HPDE6-E6E7 (cell line): ENCODE measurements at regions not wholly inside any gene's neighbourhood (a gene's known extent, or its start where the extent isn't known, plus 50 kb on each side); places are given as distances from the start of the nearest gene placed in this dataset.

ENCODE experiments used
- DNase-seq: peaks from one replicate; pipeline ENCODE4 v3.0.0; 2011; ENCODE audit warnings: missing footprints; ENCODE audit errors: extremely low spot score

DNA sequence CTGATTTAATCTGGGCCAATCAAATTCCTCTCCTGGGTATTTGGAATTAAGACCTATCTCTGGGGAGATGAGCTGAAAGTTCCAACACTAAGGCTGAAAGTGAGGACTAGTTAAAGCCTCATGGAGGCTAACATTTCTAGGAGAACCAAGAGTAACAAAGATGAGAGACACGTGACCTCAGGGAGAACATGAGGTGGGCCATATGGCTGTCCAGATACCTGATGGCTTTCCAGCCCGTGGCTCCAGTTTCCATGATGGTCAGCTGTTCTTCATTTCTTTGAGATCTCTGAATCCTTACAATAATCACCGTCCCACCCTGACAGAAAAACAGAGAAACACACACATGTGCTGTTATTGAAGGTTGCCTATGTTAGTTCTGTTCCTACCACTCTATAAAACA lies 66.1 kb downstream of the LEPR start:
- DNase-seq: no peak

DNA sequence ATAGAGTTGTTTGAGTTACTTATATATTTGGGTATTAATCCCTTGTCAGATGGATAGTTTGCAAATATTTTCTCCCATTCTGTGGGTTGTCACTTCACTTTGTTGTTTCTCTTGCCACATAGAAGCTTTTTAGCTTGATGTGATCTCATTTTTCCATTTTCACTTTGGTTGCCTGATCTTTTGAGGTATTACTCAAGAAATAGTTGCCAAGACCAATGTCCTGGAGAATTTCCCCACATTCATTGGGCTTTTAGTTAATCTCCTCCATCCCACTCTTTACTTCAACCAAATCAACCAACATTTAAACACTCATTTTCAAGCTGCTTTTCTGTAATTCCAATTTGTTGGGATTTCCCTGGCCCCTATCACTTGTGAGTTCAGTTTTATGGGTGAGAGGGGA lies 69.0 kb downstream of the LEPR start:
- DNase-seq: no peak

DNA sequence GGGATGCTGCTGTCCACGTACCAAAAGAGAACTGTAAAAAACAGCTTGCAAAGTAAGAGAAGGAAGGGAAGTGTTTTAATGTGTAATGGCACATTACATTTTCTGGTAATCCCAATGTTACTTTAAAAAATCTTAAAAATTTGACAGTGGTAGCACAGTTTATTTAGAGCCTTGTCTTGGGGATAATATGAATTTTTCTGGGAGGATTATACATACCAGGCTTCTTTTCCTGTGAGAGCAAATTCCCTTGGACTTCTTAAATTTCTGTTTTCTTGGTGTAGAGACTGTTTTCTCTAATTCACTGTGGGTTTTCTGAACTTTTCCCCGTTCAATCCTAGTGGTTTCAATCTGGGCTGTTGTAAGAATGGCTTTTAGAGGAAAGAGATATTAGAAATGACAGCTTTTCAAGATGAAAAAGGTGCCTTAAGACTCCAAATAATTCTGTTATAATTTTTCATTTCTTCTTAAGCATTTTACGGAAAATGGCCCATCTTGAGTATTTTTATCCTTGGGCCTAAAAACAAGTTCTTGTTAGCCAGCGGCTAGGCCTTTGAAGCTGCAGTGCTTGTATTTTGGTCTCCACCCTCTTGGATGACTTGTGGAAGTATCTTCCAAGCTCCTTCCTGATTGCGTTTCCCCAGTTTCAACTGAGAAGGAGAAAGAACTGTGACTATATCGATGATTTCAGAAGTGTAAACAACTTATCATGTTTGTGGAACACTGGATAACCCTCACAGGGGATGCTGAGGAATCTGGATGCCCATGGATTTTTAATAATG lies 70.0 kb downstream of the LEPR start:
- DNase-seq: no peak

DNA sequence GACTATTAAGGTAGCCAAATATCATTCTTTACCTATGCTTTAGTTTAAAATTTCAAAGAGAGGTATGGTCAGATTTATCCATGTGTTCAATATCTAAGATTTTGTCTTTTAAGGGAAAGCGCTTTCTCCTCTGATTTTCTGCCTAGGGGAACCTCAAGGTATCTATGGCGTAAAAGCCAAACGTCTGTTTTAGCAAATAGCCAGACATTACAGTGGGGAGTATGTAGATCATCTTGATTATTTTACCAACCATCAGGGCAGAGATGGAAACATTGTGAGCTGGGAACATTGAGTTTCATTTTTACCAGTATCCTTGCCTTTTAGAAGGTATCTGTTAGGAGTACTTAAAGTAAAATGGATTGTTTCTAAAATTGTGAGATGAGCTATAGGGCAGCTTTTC lies 71.0 kb downstream of the LEPR start:
- DNase-seq: no peak

DNA sequence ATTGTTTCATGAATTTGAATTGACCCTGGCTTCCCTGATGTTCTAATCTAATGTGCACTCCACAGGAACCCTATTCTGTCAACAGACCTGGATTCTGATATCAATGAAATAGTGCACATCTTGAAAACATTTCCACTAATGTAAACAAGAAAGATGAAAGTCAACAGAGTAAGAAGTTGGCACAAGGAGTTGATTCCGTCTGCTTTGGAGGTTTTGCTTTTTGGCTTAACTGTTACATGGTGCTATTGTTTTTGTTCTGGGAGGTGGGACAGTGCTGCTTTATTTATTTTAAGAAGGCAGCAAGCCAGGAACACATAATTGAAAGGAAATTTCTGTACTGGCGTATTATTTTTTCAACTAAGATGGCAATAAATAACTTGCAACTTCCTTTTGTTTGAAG lies 73.3 kb downstream of the LEPR start:
- DNase-seq: no peak

DNA sequence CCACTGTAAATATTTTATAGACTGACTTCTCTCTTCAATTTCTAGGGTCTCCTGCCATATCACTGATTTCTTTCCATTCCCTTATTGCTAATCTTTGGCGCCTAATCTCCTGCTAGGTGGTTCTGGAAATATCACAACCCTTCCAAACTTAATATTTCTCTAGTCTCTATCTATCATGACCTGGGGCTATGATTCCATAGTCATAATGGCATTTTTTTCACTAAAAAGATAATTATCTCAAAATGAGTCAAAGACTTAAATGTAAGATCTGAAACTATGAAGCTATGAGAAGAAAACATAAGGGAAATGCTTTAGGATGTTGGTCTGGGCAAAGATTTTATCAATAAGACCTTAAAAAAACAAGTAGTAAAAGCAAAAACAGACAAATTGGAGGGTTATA lies 74.2 kb downstream of the LEPR start:
- no peak for DNase-seq

DNA sequence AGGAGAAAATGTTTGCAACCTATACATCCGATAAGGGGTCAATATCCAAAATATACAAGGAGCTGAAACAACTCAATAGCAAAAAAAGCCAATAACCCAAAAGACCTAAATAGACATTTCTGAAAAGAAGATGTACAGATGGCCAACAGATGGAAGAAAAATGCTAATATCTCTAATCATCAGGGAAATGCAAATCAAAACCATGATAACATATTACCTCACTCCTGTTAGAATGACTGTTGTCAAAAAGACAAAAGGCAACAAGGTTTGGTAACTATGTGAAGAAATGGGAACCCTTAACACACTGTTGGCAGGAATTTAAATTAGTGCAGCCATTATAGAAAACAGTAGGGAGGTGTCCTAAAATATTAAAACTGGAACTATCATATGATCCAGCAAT lies 74.7 kb downstream of the LEPR start:
- no peak for DNase-seq

DNA sequence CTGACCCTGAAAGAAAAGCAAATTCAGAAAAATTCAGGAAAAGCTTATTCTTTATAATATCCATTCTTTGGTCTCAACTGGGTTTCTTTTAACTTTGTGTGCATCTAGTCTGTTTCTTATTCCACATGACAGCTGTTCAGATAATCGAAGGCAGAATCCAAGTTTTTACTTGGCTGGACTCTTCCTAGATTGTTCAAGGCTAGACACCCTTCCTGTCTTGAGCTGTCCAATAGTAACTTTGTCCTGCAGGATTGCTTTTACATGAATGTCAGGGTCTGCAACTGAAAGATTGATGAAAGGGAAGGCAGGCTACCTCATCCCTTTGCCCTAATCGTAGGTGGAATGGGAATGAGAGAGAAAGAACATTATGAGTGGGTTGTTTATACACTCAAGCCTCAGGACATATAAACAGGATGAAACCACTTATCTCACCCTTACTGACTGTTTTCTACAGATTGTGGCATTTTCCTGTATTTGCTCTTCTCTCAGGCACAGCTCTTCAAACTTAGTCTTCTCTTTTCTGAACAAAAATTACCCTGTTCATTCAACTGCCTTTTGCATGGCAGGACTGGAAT lies 76.9 kb downstream of the LEPR start:
- DNase-seq: no peak

DNA sequence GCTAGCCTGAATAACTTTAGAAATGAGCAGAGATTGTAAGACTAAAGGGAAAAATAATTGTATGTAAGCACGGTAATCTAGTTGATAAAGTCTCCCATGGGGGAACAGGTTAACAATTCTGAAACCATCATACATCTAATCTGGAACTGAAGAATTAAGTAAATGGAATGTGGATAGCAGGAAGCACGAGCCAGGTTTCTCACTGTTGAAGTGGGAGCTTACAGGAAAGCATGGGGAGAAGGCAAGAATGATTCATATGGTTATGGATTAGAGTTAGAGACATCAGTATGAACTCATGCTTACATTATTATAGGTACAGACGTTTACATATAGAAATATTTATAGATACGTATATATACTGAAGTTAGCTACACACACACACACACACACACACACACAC lies 83.0 kb downstream of the LEPR start:
- no peak for DNase-seq

DNA sequence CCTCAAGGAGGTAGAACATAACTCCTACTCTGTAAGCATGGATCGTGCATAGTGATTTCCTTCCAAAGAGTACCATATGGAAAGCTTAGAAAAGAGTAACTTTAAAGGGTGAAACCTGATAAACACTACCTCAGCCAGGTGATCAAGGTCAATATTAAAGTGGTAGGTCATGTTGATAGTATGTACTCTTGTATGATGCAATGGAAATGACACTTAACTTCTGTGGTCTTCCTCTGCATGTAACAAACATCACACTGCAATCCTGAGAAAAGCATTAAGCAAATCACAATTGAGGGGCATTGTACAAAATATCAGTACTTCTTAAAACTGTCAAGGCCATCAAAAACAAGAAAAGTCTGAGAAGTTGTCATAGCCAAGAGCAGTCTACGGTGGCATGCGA lies 83.8 kb downstream of the LEPR start:
- no peak for DNase-seq

DNA sequence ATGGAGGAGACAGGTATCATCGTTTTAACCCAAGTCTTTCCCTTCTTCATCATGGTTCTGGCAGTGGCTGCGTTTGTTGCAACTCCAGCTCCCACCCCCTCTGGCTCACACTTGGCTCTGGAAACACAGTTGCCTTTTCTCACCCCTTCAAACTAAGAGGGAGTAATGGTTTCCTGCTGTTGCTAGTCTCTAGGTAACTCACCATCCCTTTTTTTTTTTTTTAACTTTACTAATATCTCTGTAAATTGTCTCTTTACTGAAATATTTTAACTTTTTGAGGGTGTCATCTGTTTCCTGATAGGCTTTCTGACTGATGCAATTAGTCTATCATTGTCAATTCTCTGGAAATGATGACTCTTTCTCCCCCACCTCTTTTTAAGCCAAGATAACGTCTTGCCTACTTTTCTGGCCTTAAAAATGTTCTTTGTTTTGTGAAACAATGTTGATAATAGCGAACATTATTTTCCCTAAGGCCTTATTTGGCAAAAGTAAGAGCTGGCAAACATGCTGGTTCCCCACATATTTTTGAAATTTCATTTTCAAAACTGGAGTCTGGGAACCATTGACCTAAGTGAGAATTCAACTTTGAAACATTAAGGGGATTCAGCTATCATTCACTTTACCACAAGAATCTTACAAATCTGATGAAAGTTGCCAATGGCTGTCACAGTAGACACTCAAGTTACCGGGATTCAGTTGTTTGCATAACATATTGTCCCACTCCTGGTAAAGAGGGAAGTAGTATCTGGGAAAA lies 85.3 kb downstream of the LEPR start:
- no peak for DNase-seq

DNA sequence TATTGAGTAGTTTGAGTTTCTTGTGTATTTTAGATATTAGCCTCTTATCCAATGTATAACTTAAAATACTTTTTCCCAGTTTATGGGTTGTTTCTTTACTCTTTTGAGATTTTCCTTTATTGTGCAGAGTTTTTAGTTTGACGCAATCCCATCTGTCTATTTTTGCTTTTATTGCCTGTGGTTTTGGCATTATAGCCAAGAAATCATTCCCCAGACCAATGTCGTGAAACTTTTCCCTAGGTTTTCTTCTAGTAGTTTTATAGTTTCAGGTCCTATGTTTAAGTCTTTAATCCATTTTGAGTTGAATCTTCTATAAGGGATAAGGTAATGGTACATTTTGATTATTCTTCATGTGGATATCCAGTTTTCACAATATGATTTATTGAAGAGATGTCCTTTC lies 87.6 kb downstream of the LEPR start:
- DNase-seq: no peak

DNA sequence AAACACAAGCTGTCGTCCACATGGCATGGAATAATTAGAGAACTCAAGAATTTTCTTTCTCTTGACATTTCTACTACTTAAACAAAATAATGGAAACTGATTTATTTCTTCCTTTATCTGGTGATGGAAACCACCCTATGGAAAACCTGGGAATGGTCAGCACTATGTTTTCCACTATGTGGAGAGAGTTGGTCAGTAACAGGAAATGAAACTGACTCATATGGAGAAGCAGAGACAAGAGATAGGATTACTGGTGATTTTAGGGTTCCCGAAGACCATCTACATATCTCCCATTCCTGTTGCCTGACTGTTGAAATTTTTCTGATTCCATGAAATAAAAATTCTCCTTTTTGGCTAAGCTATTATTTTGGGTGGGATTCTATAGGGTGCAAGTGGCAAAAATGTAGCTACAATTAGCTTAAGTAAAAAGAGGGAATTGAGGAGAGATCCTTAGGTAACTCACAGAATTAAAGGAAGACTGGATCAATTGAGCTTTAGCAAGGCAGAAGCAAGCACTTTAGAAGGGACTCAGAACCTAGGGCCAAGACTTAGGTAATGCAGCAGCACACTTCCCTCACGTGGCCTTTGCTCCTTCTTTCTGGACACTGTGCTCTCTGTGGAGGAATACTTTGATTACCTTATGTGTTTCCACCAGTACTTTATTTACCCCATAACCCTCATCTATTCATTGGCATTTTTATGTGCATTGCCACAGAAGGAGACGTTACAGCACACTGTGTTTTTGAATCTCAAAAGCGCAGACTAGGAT lies 89.6 kb downstream of the LEPR start:
- DNase-seq: no peak

DNA sequence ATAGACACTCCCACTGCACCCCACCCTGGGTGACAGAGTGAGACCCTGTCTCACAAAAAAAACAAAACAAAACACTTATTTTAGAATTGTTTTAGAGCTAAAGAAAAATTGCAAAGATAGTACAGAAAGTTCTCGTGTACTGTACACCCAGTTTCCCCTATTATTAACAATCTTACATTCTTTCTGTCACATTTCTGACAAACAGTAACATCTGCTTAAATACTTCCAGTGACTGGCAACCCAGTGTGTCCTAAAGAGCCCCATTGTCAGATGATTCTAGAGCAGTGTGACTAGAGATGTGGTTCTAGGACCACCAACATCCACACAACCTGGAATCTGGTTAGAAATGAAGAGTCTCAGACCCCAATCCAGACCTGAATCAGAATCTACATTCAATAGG lies 90.5 kb downstream of the LEPR start:
- DNase-seq: no peak

DNA sequence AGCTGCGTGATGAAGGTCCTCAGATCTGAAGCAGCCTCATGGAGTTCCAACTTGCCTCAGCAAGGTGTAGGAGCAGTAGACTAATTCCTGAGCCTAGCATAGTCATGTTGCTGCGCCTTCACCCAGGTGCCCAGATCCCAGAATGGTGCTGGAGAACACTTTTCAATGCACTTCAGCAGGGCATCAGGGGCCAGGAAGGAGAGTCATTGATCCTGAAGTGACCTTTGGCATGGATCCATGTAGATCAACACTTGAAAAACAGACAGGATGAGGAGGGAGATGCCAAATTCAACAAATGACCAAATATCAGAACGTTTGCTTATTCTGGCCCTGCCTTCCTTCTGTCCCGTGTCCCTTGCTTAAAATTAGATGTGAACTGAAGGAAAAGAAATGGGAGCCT lies 91.9 kb downstream of the LEPR start:
- DNase-seq: no peak

DNA sequence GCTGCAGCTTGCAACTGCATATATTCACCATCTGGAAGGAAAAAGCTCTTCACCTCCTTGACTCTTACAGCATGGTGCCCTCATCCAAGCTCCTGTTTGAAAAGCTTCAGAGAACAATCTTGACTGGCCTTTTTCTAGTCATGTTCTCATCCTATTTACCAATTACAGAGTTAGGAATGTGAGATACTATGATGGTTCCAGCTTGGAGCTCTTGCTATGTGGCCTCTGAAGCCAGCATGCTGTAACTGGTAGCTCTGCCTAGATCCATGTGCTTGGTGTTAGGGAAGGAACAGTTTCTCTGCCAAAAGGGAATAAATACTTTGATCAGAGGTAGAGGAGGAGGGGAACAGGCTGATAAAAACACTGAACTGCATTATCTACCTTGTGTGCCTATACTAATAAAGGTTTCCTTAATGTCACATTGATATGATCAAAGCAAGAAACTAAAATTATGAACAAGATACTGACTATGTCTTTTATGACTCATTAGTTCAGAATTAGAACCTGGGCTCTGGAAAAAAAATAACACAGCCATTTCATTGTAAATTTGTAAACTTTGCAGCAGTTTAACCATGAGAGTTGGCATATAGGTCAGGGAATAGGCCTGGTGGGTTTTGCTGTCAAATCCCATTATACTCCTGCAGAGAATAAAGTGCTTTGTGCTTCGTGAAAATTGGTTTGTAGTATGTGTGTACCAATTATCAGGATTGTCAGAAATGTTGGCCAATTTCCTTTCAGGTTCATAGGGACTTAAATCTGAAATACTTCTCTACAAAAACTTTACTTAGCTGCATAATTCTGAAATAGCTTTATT lies 92.7 kb downstream of the LEPR start:
- DNase-seq: no peak

DNA sequence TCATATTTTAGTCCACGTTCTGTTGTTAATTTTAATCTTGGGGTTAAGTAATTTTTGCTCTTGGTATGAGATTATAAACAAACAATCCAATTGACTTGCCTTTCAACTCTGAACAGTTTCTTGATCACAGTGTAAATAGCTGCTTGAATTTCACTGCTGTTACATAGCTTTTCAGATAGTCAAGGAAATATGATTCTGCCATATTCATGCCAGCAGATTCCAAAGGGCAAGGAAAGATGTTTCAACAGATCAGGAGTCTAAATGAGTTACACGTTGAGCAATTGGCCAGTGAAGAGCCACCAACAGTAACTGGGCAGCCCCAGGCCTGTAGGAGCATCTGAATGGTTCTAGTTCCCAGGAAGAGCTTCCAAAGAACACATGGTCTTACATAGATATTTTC lies 93.6 kb downstream of the LEPR start:
- no peak for DNase-seq

DNA sequence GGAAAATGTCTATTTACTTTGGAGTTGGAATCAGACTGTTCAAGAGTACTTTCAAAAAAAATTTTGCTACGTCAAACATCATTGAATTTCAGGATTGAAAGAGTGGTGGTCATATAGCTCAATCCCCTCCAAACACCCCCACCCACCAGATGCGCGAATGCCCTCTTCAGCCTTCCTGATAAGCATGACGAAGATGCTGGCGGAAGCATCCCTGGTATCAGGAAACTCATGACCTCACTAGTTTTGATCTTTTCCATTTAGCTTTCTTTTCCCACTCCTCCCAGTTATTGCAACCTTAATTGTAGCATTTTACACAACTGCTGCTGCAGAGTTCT lies 104.4 kb downstream of the LEPR start:
- DNase-seq: no peak

DNA sequence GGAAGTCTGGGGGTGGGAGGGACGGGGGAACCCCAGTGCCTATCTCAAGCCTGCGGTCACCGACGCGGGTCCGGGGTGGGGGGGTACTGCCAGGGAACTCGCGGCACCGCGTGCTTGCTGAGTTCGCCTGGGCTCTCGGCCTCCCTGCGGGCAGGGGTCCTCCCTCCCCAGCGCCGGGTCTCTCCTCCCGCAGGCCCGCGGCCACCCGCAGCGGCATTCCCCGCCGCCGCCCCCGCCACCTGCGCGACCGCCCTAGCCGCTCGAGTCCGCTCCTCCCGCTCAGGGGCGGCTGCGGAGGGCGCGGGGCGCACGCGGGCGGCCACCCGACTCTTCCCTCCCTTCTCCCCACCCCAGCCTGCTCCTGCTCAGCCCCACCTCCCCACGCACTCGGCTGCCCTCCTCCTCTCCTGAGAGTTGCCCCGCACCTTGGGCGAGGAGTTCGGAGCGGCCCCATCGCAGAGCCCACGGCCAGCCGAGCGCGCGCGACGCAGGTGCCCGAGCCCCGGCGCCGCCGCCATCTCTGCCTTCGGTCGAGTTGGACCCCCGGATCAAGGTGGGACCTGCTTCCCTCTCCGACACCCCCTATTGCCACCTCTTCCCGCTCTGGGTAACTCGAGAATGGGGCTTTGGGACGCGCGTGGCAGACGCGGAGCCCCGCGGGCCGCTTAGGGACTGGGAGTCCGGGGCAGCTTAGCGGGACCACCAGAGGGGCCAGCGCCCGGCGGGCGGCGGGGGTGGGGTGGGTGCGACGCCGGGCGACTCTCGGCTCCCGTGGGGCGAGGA lies 105.0 kb downstream of the LEPR start:
- DNase-seq: no peak

DNA sequence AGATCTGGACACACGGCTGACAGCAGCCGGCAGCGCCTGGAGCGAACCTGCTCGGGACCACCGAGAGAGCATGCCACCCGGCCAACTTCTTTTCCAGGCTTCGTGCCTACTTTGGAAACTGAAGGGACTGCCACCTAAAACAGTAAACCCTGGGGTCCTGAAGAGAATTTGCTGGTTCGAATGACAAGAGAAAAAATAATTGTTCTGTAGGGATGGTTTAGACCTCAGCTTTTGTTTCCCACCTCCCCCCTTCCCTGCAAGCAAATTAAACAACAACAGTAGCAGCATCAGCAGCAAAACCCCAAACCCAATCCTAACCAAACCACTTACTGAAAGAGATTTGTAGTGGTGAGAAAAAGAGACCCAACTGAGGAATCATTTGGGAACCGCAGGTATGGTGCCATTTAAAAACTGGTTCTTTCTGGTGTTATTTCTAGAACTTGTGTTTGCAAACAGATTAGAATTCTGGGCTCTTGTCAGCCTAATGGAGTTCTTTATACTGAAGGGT lies 105.6 kb downstream of the LEPR start:
- no peak for DNase-seq

DNA sequence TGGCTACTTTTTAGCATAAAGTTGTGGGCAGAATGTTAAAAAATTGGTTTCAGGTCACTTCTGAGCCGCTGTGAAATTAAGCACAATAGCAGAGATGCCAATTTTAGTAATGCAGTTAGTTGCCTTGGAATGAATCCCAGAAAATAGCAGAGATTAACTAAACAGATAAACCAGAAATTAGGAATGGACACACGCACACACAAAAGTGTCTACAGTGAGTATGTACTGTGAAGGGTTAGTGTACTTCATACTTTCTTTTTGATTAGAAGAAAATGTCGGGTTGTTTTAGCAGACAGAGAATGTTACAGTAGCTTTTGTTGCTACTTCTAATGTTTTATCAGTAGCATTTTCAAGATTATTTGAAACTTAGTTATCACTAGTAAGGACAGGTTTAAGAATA lies 106.7 kb downstream of the LEPR start:
- DNase-seq: no peak
